NCI-H524 (cell line): ENCODE measurements at regions not wholly inside any gene's neighbourhood (a gene's known extent, or its start where the extent isn't known, plus 50 kb on each side); places are given as distances from the start of the nearest gene placed in this dataset.
"Not testable (repeated sequence)": the region's sequence is repeated elsewhere in the genome, so short reads cannot be mapped to it uniquely, and the experiment has no call there.

Experiments used
- DNase-seq, 2 experiments: peaks; one replicate each; lab custom pipeline; 2025; lab: John Stamatoyannopoulos, UW

DNA sequence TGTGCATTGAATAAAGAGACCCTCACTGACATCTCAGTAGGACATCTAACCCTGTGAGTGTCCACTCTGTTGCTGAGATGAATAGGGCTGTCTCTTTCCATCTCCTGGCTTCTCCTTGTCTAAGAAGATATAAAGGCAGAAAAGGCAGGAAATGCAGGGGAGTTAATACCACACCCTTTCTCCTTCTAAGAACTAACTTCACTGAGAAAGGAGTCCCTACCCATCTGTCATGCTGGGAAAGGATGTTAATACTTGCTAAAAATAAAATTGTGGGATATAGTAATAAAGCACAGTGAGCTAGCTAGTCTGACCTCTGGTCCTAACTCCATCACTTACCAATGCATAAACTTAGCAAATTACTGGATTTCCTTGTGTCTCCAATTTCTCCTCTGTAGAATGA lies 213.9 kb upstream of the FIGN start:
- no peak for DNase-seq

DNA sequence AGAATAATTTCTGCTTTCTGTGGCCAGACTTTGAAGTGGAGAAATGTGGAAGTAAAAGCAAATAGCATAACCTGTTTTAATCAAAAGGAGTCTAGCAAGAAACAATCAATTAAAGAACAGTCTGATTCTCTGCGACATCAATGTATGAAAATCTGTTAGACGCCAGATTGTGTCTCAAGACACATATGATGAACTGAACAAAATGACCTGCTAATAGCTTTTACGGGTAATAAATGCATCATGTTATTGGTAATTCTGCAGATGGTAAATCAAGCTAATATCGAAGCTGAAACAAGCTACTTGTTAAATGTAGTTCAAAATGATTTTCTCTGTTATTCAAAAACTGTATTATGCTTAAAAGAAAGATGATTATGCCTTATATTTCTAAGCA lies 208.5 kb upstream of the FIGN start:
- no peak for DNase-seq

DNA sequence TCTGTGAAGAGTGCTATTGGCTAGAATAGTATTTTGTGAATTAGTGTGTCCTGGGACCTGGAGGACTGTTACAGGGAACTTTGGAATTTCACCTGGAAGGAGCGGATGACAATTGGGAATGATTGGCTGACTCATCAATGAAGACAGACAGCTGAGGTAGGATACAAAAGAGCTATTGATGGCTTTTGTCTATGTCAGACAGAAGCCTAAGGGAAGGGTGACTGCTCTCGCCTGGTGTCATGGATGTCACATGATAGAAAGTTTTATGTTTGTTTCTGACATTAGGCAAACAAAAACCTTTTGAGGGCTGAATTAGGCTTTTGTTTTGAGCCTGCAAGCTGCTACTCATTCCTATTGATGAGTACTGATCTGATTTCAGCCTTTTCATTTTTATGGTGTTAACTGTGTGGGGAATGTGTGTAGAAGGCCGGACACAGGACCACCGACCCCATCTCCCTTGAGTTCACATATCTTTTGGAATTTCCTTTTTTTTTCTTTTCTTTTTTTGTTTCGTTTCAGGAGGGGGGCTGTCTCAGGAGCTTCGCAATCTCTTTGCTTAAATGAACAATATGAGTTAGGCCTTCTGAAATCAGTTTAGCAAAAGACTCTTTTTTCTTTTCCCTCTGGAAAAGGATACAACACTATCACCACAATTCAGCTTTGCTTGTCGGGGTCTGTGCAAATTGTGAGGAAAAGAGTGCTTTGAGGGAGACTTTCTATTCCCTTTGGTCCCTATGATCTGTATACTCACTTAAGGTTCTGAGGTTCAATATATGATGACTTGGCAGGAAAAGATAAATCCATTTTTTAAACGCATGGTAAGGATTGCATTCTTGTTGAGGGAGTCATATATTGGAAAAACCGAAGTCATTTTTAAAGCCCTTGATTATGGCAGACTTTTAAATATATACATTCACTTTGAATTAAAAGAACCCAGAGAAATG lies 207.9 kb upstream of the FIGN start:
- DNase-seq = no peak

DNA sequence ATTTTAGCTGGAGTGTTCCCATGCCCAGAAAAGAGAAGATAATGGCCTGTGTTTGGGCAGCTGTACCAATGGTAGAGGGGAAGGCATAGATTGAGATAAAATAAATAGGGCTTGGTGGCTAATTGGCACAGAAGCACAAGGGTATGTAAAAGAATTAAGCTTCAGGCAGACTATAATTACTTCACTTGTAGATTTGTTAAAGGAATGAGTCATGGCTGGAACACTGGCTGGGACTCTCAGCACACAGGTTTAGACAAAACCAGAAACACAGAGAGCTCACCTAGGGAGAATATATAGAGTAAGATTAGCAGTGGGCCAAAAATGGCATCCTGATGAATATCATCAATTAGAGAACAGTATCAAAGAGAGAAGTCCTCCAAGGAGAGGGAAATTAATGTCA lies 198.3 kb upstream of the FIGN start:
- no peak for DNase-seq

DNA sequence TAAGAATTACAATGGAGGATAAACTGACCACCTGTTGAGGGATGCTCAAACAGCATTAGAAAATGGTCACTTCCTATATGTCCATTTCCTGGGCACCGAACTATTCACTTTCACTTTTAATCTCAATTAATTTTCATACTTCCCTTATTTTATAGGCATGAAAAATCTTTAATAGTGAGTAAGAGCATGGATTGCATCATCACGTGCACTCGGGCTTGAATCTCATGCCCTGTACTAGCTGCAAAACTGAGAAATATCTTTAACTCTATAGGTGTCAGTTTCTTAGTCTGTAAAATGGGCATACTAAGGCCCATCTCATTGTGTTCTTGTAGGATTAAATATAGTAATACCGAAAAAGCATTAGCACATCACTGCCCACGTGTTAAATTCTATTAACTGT lies 183.9 kb upstream of the FIGN start:
- no peak for DNase-seq

DNA sequence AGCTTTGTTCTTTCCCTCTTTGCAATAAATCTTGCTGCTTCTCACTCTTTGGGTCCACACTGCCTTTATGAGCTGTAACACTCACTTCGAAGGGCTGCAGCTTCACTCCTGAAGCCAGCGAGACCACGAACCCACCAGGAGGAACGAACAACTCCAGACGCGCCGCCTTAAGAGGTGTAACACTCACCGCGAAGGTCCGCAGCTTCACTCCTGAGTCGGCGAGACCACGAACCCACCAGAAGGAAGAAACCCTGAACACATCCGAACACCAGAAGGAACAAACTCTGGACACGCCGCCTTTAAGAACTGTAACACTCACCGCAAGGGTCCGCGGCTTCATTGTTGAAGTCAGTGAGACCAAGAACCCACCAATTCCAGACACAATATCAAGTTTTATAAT lies 178.7 kb upstream of the FIGN start:
- not testable (repeated sequence) for DNase-seq

DNA sequence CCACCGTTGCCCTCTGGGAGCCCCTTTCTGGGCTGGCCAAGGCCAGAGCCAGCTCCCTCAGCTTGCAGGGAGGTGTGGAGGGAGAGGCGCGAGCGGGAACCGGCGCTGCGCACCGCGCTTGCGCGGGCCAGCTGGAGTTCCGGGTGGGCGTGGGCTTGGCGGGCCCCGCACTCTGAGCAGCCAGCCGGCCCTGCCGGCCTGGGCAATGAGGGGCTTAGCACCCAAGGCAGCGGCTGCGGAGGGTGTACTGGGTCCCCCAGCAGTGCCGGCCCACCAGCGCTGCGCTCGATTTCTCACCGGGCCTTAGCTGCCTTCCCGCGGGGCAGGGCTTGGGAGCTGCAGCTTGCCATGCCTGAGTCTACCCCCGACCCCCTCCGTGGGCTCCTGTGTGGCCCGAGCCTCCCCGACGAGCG lies 177.7 kb upstream of the FIGN start:
- DNase-seq = not testable (repeated sequence)

DNA sequence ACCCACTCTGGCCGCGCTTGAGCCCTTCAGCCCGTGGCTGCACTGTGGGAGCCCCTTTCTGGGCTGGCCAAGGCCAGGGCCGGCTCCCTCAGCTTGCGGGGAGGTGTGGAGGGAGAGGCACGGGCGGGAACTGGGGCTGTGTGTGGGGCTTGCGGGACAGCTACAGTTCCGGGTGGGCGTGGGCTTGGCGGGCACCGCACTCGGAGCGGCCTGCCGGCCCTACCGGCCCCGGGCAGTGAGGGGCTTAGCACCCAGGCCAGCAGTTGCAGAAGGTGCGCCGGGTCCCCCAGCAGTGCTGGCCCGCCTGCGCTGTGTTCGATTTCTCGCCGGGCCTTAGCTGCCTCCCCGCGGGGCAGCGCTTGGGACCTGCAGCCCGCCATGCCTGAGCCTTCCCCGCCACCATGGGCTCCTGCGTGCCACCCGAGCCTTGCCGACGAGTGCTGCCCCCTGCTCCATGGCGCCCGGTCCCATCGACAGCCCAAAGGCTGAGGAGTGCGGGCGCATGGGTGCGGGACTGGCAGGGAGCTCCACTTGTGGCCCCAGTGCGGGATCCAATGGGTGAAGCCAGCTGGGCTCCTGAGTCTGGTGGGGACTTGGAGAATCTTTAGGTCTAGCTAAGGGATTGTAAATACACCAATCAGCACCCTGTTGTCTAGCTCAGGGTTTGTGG lies 173.7 kb upstream of the FIGN start:
- no peak for DNase-seq

DNA sequence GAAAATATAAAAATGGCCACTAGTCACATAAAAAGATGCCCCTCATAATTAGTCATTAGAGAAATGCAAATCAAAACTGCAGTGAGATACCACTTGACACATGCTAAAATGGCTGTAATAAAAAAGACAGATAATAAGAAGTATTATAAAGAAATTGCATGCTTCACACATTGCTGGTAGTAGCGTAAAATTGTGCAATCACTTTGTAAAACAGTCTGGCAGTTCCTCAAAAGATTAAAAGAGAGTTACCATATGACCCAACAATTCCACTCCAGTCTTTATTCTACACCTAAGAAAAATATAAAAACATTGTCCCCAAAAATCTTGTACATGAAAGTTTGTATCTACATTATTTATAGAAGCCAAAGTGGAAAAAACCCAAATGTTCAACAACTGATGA lies 170.6 kb upstream of the FIGN start:
- no peak for DNase-seq

DNA sequence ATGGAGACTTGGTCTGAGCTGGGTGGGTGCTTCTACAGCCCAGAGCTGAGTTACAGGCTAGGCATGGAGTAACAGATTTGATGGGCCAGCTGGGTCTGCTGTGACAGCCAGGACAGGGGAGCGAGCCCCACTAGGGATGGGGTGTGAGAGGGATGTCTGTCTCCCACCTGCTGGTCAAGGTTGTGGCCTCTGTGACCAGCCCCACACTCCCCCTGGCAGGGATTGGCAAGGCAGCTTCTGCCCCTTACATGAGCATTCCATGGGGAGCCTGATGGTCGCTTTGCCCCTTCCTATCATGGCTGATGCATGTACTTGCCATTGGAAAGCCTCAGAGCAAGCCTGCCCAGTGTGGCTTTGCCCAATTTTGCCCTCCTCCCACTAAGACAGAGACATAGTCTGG lies 162.0 kb upstream of the FIGN start:
- no peak for DNase-seq

DNA sequence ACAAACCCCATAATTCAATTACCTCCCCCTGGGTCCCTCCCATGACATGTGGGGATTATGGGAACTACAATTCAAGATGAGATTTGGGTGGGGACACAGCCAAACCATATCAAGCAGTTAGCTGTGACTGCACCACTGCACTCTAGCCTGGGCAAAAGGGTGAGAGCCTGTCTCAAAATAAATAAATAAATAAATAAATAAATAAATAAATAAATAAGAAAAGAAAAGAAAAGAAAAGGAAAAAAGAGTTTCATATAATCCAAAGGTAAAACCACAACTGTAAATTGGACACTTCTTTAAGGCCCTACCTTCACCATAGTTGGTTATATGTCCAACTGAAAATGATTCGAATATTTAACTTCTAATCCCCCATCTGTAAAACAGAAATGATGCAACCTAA lies 157.6 kb upstream of the FIGN start:
- DNase-seq = not testable (repeated sequence)

DNA sequence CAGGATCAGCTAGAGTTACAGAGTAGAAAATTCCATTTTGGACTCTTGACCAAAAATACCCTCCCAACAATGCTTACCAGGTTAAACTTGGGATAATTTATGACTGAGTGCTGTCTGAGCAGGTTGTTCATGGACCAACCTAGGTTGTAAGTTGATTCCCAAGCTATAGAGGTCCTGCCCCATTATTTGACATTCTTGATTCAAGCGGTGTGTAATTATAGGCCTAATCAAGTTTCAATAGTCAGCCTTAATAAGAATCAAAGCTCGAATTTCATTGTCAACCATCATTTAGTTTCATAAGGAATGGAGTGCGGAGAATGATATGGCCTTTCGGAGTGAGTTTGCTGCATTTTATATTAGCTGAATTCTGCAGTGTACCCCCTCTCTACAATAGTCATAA lies 152.8 kb upstream of the FIGN start:
- no peak for DNase-seq

DNA sequence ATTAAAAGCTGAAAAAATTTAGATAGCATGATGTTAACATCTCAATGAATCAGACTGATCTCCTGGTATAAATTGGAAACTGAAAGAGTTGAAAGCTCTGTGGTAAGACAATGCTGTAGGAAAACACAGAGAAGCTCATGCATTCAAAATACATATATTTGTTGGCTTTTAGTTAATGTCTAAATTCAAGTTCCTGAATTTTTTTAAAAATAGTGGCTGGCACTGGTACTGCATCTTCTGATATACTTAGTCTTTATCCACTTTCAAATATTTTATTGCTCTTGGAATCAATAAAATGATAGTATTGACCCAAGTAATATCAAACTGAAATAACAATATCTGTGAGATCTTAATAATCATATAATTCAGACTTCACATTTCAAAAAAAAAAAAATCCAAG lies 151.4 kb upstream of the FIGN start:
- DNase-seq = no peak

DNA sequence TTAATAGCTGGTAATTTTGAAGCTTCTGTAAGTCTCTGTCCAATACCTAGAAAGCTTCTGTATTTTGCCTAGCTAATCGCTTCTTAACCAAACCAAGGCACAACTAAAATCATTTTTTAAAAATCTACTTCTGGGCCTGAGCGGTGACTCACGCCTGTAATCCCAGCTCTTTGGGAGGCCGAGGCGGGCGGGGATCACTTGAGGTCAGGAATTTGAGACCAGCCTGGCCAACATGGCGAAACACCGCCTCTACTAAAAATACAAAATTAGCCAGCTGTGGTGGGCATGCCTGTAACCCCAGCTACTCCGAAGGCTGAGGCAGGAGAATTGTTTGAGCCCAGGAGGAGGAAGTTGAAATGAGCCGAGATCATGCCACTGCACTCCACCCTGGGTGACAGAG lies 148.6 kb upstream of the FIGN start:
- DNase-seq = no peak

DNA sequence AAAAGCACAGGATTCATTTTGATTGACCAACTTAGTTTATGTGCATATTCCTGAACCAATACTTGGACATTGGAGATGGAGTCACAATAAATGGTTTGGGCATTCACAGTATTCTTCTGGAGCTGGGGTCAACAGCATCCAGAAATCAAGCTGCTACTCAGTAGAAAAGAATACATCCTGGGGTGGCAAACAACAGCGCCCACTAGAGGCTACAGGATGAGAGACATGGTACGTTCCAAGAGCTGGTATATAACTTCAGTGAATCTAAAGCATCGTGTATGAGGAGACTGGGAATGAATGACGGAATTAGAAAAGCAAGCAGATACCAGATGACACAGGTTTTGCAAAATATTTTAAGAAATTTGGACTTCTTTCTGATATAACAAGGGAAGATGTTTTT lies 142.9 kb upstream of the FIGN start:
- DNase-seq = peak in 1 of 2 experiments; percentile 26

DNA sequence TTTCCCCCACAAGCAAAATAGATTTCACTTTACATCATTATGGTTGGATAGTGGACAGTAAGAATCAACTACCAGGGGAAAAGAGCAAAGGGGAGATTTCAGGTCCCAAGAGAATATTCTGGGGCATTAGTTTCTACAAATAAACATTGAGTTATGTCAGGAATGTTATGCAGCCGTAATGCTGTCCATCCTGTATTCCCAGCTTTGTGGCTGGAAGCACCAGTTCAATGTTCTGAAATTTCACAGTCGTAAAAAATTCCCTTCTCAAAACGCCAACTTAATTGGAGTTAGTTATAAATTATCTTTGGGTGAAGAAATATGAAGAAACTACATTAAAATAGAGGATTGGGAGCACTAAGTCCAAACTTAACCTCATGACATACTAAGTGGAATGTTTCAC lies 141.5 kb upstream of the FIGN start:
- DNase-seq = no peak

DNA sequence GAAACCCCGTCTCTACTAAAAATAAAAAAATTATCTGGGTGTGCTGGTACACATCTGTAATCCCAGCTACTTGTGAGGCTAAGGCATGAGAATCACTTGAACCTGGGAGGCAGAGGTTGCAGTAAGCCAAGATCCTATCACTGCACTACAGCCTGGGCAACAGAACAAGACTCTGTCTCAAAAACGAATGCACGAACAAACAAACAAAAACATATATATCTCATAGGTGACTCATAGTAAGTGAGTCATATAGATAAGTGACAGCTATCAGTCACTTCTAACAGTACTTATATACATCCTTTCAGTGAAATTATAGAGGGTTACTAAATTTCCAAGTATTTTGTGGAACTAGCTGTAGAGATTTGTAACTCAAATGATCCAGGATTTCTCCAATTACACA lies 127.3 kb upstream of the FIGN start:
- no peak for DNase-seq

DNA sequence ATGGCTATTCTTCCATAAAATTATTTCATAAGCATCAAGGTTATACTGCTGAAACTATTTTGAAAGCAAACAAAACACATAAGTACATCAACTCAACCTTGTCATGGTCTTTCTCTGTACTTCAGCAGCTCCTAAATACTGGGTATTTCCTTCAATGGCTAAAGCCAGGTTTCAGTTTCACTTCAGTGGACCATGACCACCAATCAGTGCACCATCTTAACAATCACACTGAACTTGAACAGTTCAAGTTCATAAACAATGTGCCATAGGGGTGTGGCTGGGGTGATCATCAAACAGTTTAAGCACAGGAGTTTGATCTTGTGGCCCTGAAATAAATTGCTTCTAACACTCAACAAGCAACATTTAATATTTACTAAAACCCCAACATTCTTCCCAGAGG lies 124.1 kb upstream of the FIGN start:
- DNase-seq = no peak

DNA sequence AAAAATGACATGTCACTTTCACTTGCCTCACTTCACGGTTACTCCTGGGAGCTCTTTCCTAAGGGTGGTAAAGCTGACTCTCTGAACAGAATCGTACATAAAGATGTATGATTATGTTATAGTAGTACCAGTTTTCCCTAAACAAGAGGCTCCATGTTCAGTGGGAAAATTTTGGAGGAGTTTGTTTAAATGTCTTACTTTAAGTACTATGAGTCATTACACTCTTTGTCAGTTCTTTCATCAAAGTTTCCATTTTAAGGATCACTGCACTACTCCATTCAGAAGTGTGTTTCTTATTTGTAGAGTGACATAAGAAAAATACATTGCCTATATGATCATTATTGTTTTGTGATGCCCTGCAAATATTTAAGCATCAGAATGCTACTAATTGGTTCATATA lies 121.1 kb upstream of the FIGN start:
- DNase-seq = no peak

DNA sequence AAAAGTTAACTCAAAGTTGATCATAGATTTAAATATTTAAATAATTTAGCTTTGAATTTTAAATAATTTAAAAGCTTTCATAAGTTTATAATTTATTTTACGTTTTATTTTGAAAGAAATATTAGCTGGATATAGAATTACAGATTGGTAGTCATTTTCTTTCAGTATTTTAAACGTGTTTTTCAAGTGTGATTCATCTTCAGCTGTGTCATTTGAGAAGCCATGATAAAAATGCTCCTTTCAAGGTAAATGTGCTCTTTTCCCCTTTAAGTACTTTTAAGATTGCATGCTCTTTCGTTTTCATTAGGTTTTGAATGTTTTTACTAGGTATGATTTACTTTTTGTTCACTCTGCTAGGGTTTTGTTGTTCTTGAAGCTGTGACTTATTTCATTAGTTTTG lies 116.8 kb upstream of the FIGN start:
- no peak for DNase-seq

DNA sequence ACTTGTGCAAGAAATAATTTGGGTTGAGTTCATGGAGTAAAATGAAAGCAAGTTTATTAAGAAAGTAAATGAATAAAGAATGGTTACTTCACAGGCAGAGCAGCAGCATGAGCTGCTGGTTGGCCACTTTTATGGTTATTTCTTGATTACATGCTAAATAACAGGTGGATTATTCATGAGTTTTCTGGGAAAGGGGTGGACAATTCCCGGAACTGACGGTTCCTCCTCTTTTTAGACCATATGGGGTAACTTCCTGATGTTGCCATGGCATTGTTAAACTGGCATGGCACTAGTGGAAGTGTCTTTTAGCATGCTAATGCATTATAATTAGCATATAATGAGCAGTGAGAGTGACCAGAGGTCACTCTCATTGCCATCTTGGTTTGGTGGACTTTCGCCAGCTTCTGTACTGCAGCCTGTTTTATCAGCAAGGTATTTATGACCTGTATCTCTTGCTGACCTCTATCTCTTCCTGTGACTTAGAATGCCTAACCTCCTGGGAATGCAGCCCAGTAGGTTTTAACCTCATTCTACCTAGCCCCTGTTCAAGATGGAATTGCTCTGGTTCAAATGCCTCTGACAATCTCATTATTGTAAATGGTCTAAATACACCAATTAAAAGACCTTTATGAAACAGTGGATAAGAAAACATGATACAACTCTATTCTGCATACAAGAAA lies 114.1 kb upstream of the FIGN start:
- DNase-seq = no peak

DNA sequence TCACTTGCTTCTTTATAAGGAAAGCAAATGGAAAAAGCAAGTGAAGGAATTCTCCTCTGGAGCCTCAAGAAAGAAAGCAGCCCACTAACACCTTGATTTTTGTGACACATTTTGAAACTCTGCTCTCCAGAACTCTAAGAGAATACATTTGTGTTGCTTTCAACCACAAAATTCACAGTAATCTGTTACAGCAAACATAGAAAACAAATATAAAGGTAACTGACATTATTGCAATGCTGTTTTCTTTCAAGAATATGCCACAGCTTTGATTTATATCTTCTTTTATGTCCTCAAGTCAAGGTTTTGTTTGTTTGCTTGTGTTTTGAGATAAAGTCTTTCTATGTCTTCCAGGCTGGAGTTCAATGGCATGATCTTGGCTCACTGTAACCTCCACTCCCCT lies 103.1 kb upstream of the FIGN start:
- no peak for DNase-seq

DNA sequence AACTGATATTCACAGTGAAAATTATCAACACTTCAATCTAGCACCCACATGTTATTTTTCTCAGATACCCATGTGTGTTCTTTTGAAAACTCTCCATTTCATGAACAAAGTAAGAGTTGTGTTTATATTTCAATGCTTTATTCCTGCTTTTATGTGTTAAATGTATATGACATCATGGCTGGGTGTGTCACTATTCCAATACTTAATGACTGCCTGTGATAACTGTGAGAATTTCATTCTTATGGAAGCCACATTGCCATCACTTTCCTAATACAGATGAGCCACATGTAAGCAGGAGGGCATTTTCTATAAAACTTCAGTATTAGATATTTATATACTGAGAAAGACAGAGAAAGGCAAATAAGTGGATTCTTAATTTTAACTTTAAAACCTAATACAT lies 100.4 kb upstream of the FIGN start:
- DNase-seq = no peak
